H1 (cell line): ENCODE measurements at regions not wholly inside any gene's neighbourhood (a gene's known extent, or its start where the extent isn't known, plus 50 kb on each side); places are given as distances from the start of the nearest gene placed in this dataset.

ENCODE experiments used
- CTBP2 ChIP-seq: IDR thresholded peaks from 2 replicates; pipeline ENCODE4 v1.7.0; 2011; ENCODE audit warnings: borderline replicate concordance, mild to moderate bottlenecking, moderate library complexity, mixed read lengths, low read length; ENCODE audit not compliant: insufficient read depth, insufficient read length
- RXRA ChIP-seq: IDR thresholded peaks from 2 replicates; pipeline ENCODE4 v1.6.1; 2011; ENCODE audit warnings: low read depth, mild to moderate bottlenecking, low read length, moderate library complexity; ENCODE audit not compliant: insufficient read depth
- TBP ChIP-seq: IDR thresholded peaks from 2 replicates; pipeline ENCODE4 v1.6.1; 2011; ENCODE audit warnings: low read depth, low read length, improper control_type of control experiment
- ZNF274 ChIP-seq: IDR thresholded peaks from 2 replicates; pipeline ENCODE4 v1.7.0; 2012; ENCODE audit warnings: low read length, borderline replicate concordance; ENCODE audit errors: extremely low read depth

DNA sequence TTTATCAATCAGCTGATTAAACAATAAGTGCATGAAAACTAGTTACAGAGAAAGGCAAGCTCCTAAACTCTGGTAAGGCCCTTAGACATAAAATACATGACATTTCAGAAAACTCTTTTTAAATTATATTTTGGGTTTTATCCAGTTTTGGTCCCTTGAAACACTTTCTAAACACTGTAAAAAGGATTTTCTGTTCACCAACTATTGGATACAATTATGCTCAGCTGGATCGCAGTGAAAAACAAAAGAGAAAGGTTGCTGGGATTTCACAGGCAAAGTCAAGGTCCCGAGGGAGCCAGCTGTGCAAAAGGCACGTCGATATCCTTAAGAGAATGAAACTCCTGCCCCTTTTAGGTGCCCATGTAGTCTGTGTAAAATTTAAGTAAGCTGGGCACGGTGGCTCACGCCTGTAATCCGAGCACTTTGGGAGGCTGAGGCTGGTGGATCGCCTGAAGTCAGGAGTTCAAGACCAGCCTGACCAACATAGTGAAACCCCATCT lies 1018.4 kb upstream of the INTU start (continued):
- TF ChIP-seq RXRA (no peak), TBP (no peak), ZNF274 (no peak), CTBP2 (no peak)
